ENCODE measurements at regions not wholly inside any gene's neighbourhood (a gene's known extent, or its start where the extent isn't known, plus 50 kb on each side); places are given as distances from the start of the nearest gene placed in this dataset.

DNA sequence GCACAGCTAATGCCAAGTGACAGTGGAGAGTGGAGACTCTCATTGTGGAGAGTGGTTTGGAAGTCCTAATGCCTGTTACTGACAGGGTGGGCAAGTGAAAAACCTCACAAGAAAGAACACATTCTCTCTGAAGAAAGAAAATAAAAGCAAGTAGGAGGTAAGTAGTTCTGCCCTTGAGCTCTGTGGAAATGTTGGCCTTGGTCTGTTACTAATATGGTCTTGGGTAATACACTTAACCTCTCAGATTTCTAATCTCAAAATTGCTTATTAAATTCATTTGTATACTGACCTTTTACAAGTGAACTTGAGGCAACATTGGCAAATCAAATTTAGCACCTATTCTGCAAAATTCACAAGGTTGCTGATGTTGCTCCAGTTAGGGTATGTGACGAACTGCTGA, 291.6 kb upstream of the CBLB start:
- no peaks in the 10 kb centered on the region for H3K27me3 ChIP-seq (replicated peaks; ENCODE audit: insufficient read depth)
- TF ChIP-seq, protein P1, sequence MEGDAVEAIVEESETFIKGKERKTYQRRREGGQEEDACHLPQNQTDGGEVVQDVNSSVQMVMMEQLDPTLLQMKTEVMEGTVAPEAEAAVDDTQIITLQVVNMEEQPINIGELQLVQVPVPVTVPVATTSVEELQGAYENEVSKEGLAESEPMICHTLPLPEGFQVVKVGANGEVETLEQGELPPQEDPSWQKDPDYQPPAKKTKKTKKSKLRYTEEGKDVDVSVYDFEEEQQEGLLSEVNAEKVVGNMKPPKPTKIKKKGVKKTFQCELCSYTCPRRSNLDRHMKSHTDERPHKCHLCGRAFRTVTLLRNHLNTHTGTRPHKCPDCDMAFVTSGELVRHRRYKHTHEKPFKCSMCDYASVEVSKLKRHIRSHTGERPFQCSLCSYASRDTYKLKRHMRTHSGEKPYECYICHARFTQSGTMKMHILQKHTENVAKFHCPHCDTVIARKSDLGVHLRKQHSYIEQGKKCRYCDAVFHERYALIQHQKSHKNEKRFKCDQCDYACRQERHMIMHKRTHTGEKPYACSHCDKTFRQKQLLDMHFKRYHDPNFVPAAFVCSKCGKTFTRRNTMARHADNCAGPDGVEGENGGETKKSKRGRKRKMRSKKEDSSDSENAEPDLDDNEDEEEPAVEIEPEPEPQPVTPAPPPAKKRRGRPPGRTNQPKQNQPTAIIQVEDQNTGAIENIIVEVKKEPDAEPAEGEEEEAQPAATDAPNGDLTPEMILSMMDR (IDR thresholded peaks at IDR 0.05), result no peak
- H3K4me3 ChIP-seq, result no peak overlapping the region
- DNase-seq (ENCODE audit: low spot score) (no peak), ATAC-seq (ENCODE audit: insufficient number of reproducible peaks, low FRiP score, low read depth) (no peak)
- H3K4me1 ChIP-seq (ENCODE audit: control insufficient read depth in 1 of 2, low read depth in 2 of 2), result no peaks in the 10 kb centered on the region
- H3K27ac ChIP-seq, result no peak overlapping the region
- H3K36me3 ChIP-seq, result no peaks in the 10 kb centered on the region
- no peaks in the 10 kb centered on the region for H3K9me3 ChIP-seq

DNA sequence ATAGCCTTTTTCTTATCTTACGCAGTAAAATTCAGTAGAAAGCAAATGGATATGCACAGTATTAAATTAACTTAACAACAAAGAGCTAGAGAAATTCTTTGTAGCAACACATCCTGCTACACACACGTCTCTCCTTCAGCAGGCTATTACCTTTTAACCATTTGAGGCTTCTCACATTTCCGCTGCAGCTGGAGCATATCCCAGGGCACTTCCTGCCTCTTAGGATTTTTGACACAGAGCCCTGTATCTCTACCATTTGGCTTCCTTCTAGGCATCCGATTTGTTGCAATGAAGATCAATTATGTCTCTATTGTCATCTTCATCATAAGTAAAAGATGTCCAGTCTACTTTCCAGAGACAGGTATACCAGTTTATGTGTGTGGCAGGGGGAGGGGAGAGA, 292.4 kb upstream of the CBLB start:
- Histone ChIP-seq H3K4me3 (no peak overlapping the region), H3K36me3 (no peaks in the 10 kb centered on the region), H3K9me3 (no peaks in the 10 kb centered on the region), H3K4me1 (ENCODE audit: control insufficient read depth in 1 of 2, low read depth in 2 of 2) (no peaks in the 10 kb centered on the region), H3K27ac (no peak overlapping the region), H3K27me3 (replicated peaks; ENCODE audit: insufficient read depth) (no peaks in the 10 kb centered on the region)
- no peak for ATAC-seq (ENCODE audit: insufficient number of reproducible peaks, low FRiP score, low read depth)
- TF ChIP-seq, protein P1 (IDR thresholded peaks at IDR 0.05), result no peak
- DNase-seq (ENCODE audit: low spot score), result no peak

DNA sequence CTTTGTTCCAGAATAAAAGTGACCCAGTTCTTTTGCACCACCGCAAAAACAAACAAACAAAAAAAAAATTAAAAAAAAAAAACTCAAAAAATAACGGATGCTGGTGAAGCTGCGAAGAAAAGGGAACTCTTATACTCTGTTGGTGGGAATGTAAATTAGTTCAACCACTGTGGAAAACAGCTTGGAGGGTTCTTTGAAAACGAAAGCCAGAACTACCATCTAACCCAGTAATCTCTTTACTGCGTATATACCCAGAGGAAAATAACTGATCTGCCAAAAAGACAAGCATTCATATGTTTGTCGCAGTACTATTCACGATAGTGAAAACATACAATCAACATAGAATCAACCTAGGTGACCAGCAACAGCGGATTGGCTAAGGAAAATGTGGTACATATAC, 298.9 kb upstream of the CBLB start:
- Histone ChIP-seq H3K9me3 (no peaks in the 10 kb centered on the region), H3K27ac (no peak overlapping the region), H3K36me3 (no peaks in the 10 kb centered on the region), H3K4me3 (no peak overlapping the region), H3K27me3 (replicated peaks; ENCODE audit: insufficient read depth) (no peaks in the 10 kb centered on the region), H3K4me1 (ENCODE audit: control insufficient read depth in 1 of 2, low read depth in 2 of 2) (no peaks in the 10 kb centered on the region)
- TF ChIP-seq, protein P1 (IDR thresholded peaks at IDR 0.05), result no peak
- DNase-seq (ENCODE audit: low spot score), result no peak
- ATAC-seq (ENCODE audit: insufficient number of reproducible peaks, low FRiP score, low read depth), result no peak

DNA sequence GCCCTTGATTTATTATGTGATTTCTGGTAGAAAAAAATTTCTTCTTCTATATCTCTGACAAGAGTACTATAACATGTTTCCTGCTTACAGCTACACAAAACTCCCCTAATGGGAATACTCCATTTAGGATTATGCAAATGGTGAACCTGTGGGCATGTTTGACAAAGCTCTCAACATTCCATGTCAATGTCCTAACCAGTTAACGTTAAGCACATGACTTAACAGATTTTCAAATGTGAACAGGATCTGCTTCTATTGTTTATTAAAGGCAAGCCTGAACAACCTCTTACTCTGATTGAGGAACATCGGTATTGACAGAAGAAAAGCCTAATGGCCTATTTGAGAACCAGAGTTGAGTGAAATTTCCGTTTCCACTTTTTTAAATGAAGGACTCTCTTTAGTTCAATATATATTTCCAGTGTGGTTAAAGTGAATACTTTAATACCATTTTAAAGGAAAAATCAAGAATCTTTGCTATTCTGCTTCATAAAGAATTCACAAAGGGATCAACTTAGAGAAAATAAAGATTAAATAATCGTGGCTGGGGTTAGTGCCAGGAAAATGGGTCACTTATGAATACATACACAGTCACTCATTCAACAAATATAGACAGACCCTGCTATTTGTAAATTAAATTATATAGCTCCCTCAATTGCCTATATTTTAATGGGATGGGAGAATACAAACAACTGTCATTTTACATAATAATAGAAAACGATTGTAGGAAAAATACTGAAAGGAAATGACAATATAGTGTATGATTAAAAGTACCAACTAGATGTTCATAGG, 300.3 kb upstream of the CBLB start:
- ATAC-seq (ENCODE audit: insufficient number of reproducible peaks, low FRiP score, low read depth) (no peak), DNase-seq (ENCODE audit: low spot score) (no peak)
- H3K4me1 ChIP-seq (ENCODE audit: control insufficient read depth in 1 of 2, low read depth in 2 of 2), result no peaks in the 10 kb centered on the region
- no peaks in the 10 kb centered on the region for H3K27me3 ChIP-seq (replicated peaks; ENCODE audit: insufficient read depth)
- H3K4me3 ChIP-seq, result no peak overlapping the region
- TF ChIP-seq, protein P1 (IDR thresholded peaks at IDR 0.05), result no peak
- no peak overlapping the region for H3K27ac ChIP-seq
- H3K9me3 ChIP-seq, result no peaks in the 10 kb centered on the region
- no peaks in the 10 kb centered on the region for H3K36me3 ChIP-seq

- Histone ChIP-seq H3K36me3 (no peaks in the 10 kb centered on the region), H3K4me1 (ENCODE audit: control insufficient read depth in 1 of 2, low read depth in 2 of 2) (no peaks in the 10 kb centered on the region), H3K27me3 (replicated peaks; ENCODE audit: insufficient read depth) (no peaks in the 10 kb centered on the region), H3K4me3 (no peak overlapping the region), H3K9me3 (no peaks in the 10 kb centered on the region), H3K27ac (no peak overlapping the region)
- DNase-seq (ENCODE audit: low spot score) (no peak), ATAC-seq (ENCODE audit: insufficient number of reproducible peaks, low FRiP score, low read depth) (no peak)
- TF ChIP-seq, protein P1 (IDR thresholded peaks at IDR 0.05), result no peak
Observed at GRCh38 chr3:106170636-106171035, 301.8 kb upstream of the CBLB start.
